Stimulated activated CD4-positive, alpha-beta T cell treated with anti-CD3 and anti-CD28 coated beads, TNF-alpha, amount 100 ng/mL, for 48 hours (primary cell): ENCODE measurements at regions not wholly inside any gene's neighbourhood (a gene's known extent, or its start where the extent isn't known, plus 50 kb on each side); places are given as distances from the start of the nearest gene placed in this dataset.

Experiments used
- DNase-seq, 3 donors: peaks; one replicate each; pipeline ENCODE4 v3.0.0-alpha.2; 2020; ENCODE audit warnings: low read depth in 3 of 3

DNA sequence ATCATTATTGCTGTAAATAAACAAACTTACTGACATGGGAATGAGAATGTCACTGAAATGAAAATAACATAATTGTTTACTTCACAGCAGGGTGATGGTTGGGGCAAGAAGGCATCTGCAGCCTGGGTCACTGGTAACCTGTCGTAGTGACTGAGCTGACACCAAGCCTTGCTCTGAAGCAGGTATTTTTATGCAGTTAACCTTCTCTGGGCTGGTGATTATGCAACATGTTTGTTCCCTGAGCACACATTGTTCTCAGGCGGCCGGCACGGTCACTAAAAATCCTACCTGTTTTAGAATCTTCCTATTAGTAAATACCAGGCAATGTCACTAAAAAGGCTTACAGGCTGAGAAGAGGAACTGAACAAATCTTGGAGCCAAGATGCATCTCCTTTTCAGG lies 157.7 kb upstream of the NR3C1 start:
- DNase-seq: no peak

GRCh38 chr5:143560378-143560777 lies 156.9 kb upstream of the NR3C1 start:
- DNase-seq: no peak

- no peak for DNase-seq
These were observed 156.2 kb upstream of the NR3C1 start for GRCh38 chr5:143559586-143560109.

- DNase-seq: no peak
These were observed 154.6 kb upstream of the NR3C1 start for GRCh38 chr5:143558048-143558447.

DNA sequence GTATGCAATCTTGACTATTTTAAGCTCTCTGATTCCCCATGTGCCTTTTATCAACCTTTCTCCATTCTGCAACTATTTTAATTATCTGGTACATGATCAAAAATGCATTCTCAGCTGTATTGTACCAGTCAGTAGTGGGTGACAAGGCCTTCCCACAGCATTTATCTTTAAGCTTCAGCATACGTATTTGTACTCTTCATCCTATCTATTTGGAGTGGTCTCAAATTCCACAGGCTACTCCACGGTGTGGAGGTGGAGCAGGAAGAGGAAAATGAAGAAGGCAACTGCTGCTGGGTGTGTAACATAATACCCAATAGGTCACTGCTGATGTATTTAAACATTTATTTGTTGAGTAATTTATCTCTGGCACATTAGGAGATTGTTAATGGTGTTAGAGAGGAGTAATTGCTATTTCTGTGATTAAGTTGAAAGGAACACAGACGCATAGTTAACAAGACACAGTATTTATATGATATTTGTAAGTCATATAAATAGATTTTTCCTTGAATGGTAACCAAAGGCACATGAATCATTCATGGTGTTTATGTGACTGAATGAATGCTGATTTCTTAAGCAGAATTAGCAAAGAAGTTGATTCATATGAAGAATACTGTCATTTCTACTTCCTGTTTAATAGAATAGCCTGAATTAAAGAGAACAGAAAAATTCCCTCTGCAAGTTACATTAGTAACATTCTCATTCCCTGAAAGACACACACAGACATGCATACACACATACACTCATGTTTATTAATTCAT lies 153.8 kb upstream of the NR3C1 start:
- no peak for DNase-seq

DNA sequence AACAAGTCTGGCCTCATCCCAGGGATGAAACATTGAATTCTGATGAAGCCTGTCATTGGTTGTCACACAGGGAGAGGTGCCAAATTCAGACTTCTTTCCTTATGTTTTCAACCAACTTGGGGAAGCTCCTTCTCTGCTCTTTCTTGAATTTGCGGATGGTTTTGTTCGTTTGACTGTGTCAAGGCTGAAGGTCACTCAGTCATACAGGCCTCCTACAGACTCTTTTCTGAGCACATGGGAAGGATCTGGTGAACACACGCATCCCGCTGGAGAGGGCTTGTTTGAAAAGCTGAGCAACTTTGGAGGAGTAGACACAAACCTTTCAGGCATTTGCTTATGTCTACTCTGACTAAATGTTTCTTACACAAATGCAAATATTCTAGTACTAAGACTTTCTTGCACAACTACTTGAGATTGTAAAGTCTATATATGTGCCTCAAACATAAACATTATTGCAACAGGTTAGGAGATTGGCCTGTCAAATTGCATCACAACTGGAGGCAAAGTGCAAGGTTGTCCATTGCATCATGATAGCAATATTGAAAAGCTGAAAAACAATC lies 151.5 kb upstream of the NR3C1 start:
- no peak for DNase-seq

GRCh38 chr5:143554187-143554717 lies 150.8 kb upstream of the NR3C1 start:
- no peak for DNase-seq

GRCh38 chr5:143552680-143553079 lies 149.2 kb upstream of the NR3C1 start:
- DNase-seq: no peak

DNA sequence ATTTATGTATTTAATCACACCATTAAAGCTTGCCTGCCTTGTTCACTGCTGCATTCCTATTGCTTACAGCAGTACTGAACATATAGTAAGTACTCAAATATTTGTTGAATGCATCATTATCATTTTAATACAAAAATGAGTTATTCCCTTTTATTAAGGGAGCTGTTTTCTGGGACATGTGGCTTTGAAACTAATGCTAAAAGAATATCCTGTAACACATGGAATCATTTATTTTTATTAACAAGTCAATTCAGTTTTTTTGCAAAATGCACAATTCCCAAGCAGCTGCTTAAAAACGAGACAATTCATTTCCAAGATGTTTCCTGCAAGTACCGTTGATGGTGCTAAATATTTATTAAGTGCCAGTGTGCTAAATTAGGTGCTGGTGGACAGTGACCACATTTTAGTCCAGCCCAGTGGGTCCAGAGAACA lies 148.3 kb upstream of the NR3C1 start:
- DNase-seq: no peak

GRCh38 chr5:143550986-143551630 lies 147.6 kb upstream of the NR3C1 start:
- no peak for DNase-seq

DNA sequence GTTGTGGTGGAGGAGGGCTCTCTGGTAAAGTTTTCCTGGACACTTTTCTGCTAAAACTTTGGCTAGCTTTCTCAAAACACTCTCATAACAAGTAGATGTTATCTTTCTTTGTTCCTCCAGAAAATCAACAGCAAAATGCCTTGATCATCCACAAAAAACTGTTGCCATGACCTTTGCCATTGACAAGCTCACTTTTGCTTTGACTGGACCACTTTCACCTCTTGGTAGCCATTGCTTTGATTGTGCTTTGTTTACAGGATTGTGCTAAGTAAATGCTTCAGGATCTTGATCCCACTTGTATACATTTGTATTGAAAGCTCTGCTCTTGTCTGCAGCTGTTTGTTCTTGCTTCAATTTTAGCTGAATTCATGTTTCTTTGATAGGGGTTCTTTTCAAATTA lies 143.9 kb upstream of the NR3C1 start:
- DNase-seq: no peak

GRCh38 chr5:143546394-143546793 lies 142.9 kb upstream of the NR3C1 start:
- no peak for DNase-seq

GRCh38 chr5:143544606-143545005 lies 141.1 kb upstream of the NR3C1 start:
- no peak for DNase-seq

- no peak for DNase-seq
These were observed 140.1 kb upstream of the NR3C1 start for GRCh38 chr5:143543358-143544255.

GRCh38 chr5:143542798-143543144 lies 139.3 kb upstream of the NR3C1 start:
- no peak for DNase-seq

GRCh38 chr5:143541943-143542797 lies 138.7 kb upstream of the NR3C1 start:
- DNase-seq: no peak

- no peak for DNase-seq
These were observed 136.3 kb upstream of the NR3C1 start for GRCh38 chr5:143539742-143540141.

DNA sequence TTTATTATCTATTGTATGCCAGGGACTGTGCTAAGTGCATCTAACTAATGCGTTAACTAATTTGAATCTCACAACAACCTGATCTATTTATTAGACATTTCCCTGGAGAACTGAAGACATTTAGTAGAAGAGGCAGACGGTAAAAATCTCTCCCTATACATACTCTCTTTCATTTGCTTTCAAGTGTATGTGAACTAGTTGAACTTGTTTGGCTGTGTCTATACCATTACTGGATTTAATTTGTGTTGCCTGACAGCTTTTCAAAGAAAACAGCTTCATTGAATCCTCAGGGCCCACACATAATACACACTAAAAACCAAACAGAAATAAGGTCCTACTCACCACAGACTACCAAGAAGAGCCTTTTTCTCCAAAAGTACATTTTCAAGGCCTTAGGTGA lies 133.6 kb upstream of the NR3C1 start:
- DNase-seq: no peak

- DNase-seq: no peak
These were observed 132.9 kb upstream of the NR3C1 start for GRCh38 chr5:143536364-143536763.

GRCh38 chr5:143534761-143535154 lies 131.3 kb upstream of the NR3C1 start:
- DNase-seq: no peak
